ENCODE measurements at regions not wholly inside any gene's neighbourhood (a gene's known extent, or its start where the extent isn't known, plus 50 kb on each side); places are given as distances from the start of the nearest gene placed in this dataset.

DNA sequence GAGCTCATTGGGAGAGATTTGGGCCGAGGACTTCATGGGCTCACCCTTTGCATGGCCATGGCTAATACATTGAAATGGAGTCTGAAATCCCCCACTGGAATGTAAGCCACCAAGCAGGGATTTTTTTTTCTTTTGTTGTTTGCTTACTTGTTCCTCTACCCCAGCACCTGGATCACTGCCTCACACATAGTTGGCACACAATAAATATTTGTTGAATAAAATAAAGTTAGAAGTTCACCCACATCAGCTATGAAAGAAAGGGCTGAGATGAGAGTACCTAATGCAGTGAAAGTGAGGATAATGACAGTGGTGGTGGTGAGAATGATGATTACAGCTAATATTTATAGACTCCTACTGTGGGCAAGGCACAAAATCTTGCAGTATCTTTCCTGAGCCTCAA lies 98.1 kb upstream of the ANXA1 start:
- POLR2A ChIA-PET, result no interaction called here
- no peak overlapping the region for H3K4me3 ChIP-seq (ENCODE audit: low read length)
- H3K36me3 ChIP-seq (ENCODE audit: insufficient read depth, low read length), result no peaks in the 10 kb centered on the region
- H3K27me3 ChIP-seq (ENCODE audit: control insufficient read depth in 1 of 2, insufficient read depth in 2 of 2, low read length in 2 of 2), result peaks cover 0 to 13% of the 10 kb centered on the region in 2 experiments
- H3K4me1 ChIP-seq (ENCODE audit: insufficient read depth, low read length), result no peaks in the 10 kb centered on the region
- intact Hi-C loops (cut with DNase I, micrococcal nuclease), result no loop called here
- DNase-seq (no peak), ATAC-seq (ENCODE audit: poor library complexity) (no peak)
- no peak overlapping the region for H3K27ac Mint-ChIP-seq
- H3K27me3 Mint-ChIP-seq, result peaks cover 12% of the 10 kb centered on the region
- no peaks in the 10 kb centered on the region for H3K9me3 Mint-ChIP-seq
- no peak overlapping the region for H3K27ac ChIP-seq (ENCODE audit: low read depth in 1 of 2, low read length in 2 of 2)
- TF ChIP-seq, protein P1, sequence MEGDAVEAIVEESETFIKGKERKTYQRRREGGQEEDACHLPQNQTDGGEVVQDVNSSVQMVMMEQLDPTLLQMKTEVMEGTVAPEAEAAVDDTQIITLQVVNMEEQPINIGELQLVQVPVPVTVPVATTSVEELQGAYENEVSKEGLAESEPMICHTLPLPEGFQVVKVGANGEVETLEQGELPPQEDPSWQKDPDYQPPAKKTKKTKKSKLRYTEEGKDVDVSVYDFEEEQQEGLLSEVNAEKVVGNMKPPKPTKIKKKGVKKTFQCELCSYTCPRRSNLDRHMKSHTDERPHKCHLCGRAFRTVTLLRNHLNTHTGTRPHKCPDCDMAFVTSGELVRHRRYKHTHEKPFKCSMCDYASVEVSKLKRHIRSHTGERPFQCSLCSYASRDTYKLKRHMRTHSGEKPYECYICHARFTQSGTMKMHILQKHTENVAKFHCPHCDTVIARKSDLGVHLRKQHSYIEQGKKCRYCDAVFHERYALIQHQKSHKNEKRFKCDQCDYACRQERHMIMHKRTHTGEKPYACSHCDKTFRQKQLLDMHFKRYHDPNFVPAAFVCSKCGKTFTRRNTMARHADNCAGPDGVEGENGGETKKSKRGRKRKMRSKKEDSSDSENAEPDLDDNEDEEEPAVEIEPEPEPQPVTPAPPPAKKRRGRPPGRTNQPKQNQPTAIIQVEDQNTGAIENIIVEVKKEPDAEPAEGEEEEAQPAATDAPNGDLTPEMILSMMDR (IDR thresholded peaks at IDR 0.05), result no peak
- CTCF ChIA-PET, result no interaction called here
- no peaks in the 10 kb centered on the region for H3K9me3 ChIP-seq (ENCODE audit: control insufficient read depth in 1 of 2, insufficient read depth in 1 of 2, low read length in 2 of 2)
- no peak overlapping the region for H3K4me3 Mint-ChIP-seq
- H3K4me1 Mint-ChIP-seq (ENCODE audit: low read depth), result no peaks in the 10 kb centered on the region
- no peaks in the 10 kb centered on the region for H3K36me3 Mint-ChIP-seq (ENCODE audit: low read depth)

DNA sequence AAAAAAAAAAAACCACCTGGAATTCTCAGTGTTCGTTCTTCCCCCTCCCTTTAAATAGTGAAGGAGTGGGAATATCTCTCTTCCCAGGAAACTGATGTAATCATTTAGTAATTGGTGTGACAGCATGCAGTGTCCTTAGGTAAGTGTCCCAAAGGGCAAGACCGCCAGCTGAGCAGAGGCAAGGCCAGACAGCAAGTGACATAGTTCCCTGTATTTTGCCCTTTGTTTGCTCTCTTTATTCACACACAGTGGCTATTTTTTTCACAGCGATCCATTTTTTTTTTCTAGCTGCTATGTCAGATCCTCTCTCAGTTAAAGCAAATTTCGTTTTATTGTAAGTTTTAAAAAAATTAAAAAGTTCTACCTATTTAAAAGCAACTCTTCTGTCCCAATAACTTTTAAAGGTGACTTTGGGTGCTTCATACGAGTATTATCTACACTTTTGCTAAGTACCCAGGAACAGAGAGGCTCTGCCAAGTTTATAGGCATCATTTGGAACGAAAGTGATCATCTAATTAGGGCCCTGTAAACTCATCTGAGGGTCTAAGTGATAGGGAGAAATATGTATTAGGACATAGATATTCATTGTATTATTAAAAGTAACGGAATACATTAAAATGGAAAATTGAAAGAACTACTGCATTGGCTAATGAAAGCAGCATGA lies 98.2 kb upstream of the ALDH1A1 start:
- no peaks in the 10 kb centered on the region for H3K4me1 ChIP-seq (ENCODE audit: insufficient read depth, low read length)
- Mint-ChIP-seq H3K27me3 (peaks cover 12% of the 10 kb centered on the region), H3K4me1 (ENCODE audit: low read depth) (no peaks in the 10 kb centered on the region), H3K4me3 (no peak overlapping the region), H3K27ac (no peak overlapping the region), H3K36me3 (ENCODE audit: low read depth) (no peaks in the 10 kb centered on the region), H3K9me3 (no peaks in the 10 kb centered on the region)
- CTCF ChIA-PET, result no interaction called here
- H3K9me3 ChIP-seq (ENCODE audit: control insufficient read depth in 1 of 2, insufficient read depth in 1 of 2, low read length in 2 of 2), result no peaks in the 10 kb centered on the region
- POLR2A ChIA-PET, result no interaction called here
- no peak for DNase-seq
- no peaks in the 10 kb centered on the region for H3K36me3 ChIP-seq (ENCODE audit: insufficient read depth, low read length)
- no peak overlapping the region for H3K4me3 ChIP-seq (ENCODE audit: low read length)
- H3K27ac ChIP-seq (ENCODE audit: low read depth in 1 of 2, low read length in 2 of 2), result no peak overlapping the region
- ATAC-seq (ENCODE audit: poor library complexity), result no peak
- intact Hi-C loops (cut with DNase I, micrococcal nuclease), result no loop called here
- TF ChIP-seq, protein P1 (IDR thresholded peaks at IDR 0.05), result no peak
- peaks cover 0 to 9% of the 10 kb centered on the region in 2 experiments for H3K27me3 ChIP-seq (ENCODE audit: control insufficient read depth in 1 of 2, insufficient read depth in 2 of 2, low read length in 2 of 2)

DNA sequence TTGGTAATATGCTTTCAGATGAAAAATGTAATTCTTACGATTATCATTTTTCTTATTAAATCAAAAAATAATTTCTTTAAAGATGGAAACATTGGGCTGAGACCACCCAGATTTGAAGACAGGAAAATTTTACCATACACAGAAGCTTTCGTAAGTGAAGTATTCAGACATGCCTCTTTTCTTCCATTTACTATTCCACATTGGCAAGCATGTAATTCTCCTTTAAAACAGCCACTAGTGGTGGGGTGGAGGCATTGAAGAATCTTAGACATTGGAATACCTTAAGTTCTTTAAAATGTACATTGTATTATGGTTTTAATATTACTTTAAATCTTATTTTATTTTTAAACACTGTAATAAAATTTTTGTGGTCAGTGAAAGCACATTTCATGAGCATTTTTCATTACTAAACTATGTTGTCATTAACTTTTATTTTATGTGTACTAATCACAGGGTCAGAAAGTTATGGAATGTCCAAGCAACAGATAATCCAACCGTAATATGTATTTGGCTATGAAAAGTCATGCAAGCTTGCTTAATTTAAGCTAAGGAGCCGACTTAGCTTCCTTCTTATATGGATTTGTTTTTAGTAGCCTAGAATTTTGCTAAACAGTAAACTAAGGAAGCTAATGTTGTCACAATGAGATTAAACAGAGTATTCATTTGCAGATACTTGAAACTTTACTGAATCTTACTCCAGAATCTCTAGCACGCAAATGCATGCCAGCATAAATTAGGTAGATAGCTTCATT lies 97.4 kb upstream of the ALDH1A1 start:
- no peak for DNase-seq
- TF ChIP-seq, protein P1 (IDR thresholded peaks at IDR 0.05), result no peak
- CTCF ChIA-PET, result no interaction called here
- Histone ChIP-seq H3K27ac (ENCODE audit: low read depth in 1 of 2, low read length in 2 of 2) (no peak overlapping the region), H3K9me3 (ENCODE audit: control insufficient read depth in 1 of 2, insufficient read depth in 1 of 2, low read length in 2 of 2) (no peaks in the 10 kb centered on the region), H3K4me1 (ENCODE audit: insufficient read depth, low read length) (no peaks in the 10 kb centered on the region), H3K4me3 (ENCODE audit: low read length) (no peak overlapping the region), H3K27me3 (ENCODE audit: control insufficient read depth in 1 of 2, insufficient read depth in 2 of 2, low read length in 2 of 2) (peaks cover 0 to 9% of the 10 kb centered on the region in 2 experiments), H3K36me3 (ENCODE audit: insufficient read depth, low read length) (no peaks in the 10 kb centered on the region)
- no peaks in the 10 kb centered on the region for H3K36me3 Mint-ChIP-seq (ENCODE audit: low read depth)
- H3K9me3 Mint-ChIP-seq, result no peaks in the 10 kb centered on the region
- no peaks in the 10 kb centered on the region for H3K4me1 Mint-ChIP-seq (ENCODE audit: low read depth)
- H3K4me3 Mint-ChIP-seq, result no peak overlapping the region
- POLR2A ChIA-PET, result no interaction called here
- no peak for ATAC-seq (ENCODE audit: poor library complexity)
- no peak overlapping the region for H3K27ac Mint-ChIP-seq
- intact Hi-C loops (cut with DNase I, micrococcal nuclease), result no loop called here
- H3K27me3 Mint-ChIP-seq, result peaks cover 19% of the 10 kb centered on the region
